ENCODE measurements at regions not wholly inside any gene's neighbourhood (a gene's known extent, or its start where the extent isn't known, plus 50 kb on each side); places are given as distances from the start of the nearest gene placed in this dataset.

DNA sequence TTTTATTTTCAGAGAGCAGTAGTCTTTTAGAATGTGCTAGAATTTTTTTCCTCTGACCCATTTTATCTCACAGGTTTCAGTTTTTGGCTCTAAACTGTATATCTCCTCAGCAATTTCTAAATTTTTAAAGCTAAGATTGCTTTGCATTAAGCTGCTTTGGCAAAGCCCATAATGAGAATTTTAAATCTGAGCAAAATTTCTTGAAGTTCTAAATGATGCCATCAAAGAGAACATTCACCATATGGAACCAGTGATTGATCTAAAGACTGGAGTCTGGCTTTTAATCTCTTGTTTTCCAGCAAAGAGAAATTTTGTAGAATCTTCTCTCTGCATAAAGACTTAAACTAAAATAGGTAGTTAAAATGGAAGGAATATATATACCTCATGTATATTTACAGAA, 313.6 kb downstream of the TBC1D32 start:
- peaks cover 28% of the 10 kb centered on the region for H3K9me3 Mint-ChIP-seq
- no peak overlapping the region for H3K27ac Mint-ChIP-seq
- no peaks in the 10 kb centered on the region for H3K4me1 Mint-ChIP-seq (ENCODE audit: low read depth in 2 of 2)
- DNase-seq (ENCODE audit: low spot score) (no peak), ATAC-seq (no peak)
- H3K36me3 Mint-ChIP-seq: no peaks in the 10 kb centered on the region
- H3K27me3 Mint-ChIP-seq: no peaks in the 10 kb centered on the region
- no peak overlapping the region for H3K4me3 Mint-ChIP-seq

DNA sequence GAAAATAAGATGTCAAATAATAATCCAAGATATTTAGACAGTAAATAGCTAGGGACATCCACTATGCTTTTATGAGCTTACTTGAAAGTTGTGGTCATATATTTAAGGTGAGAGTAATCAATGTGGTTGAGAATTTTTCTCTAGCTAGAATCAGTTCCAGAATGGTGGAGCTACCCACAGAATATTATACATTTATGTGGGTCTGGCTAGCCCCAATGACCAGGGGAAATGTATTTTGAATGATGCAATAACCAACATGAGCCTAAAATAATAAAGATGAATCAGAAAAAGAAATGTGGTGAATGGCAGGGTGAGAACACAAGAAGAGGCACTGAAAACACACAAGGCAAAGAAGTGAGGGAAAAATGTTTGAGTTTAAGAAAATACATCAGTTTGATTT, 325.7 kb downstream of the TBC1D32 start:
- no peak overlapping the region for H3K27ac Mint-ChIP-seq
- H3K36me3 Mint-ChIP-seq: no peaks in the 10 kb centered on the region
- peaks cover 3% of the 10 kb centered on the region for H3K9me3 Mint-ChIP-seq
- no peaks in the 10 kb centered on the region for H3K4me1 Mint-ChIP-seq (ENCODE audit: low read depth in 2 of 2)
- ATAC-seq: no peak
- H3K4me3 Mint-ChIP-seq: no peak overlapping the region
- no peak for DNase-seq (ENCODE audit: low spot score)
- no peaks in the 10 kb centered on the region for H3K27me3 Mint-ChIP-seq

DNA sequence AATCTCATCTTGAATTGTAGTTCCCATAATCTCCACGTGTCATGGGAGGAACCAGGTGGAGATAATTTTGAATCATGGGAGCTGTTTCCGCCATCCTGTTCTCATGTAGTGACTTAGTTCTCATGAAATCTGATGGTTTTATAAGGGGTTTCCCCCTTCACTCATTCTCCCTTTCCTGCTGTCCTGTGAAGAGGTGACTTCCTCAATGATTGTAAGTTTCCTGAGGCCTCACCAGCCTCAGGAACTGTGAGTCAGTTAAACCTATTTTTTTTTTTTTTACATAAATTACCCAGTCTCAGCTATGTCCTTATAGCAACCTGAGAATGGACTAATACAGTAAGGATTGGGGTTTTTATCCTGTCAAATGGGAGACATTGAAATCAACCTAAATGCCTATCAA, 328.3 kb downstream of the TBC1D32 start:
- ATAC-seq: no peak
- no peak overlapping the region for H3K27ac Mint-ChIP-seq
- no peak for DNase-seq (ENCODE audit: low spot score)
- no peaks in the 10 kb centered on the region for H3K4me1 Mint-ChIP-seq (ENCODE audit: low read depth in 2 of 2)
- no peaks in the 10 kb centered on the region for H3K36me3 Mint-ChIP-seq
- H3K9me3 Mint-ChIP-seq: peaks cover 6% of the 10 kb centered on the region
- no peaks in the 10 kb centered on the region for H3K27me3 Mint-ChIP-seq
- no peak overlapping the region for H3K4me3 Mint-ChIP-seq

GRCh38 chr6:121000381-121000780, 333.9 kb downstream of the TBC1D32 start:
- Mint-ChIP-seq H3K4me3 (no peak overlapping the region), H3K27me3 (no peaks in the 10 kb centered on the region), H3K36me3 (no peaks in the 10 kb centered on the region), H3K9me3 (peaks cover 3% of the 10 kb centered on the region), H3K4me1 (ENCODE audit: low read depth in 2 of 2) (no peaks in the 10 kb centered on the region), H3K27ac (no peak overlapping the region)
- DNase-seq (ENCODE audit: low spot score) (no peak), ATAC-seq (no peak)

DNA sequence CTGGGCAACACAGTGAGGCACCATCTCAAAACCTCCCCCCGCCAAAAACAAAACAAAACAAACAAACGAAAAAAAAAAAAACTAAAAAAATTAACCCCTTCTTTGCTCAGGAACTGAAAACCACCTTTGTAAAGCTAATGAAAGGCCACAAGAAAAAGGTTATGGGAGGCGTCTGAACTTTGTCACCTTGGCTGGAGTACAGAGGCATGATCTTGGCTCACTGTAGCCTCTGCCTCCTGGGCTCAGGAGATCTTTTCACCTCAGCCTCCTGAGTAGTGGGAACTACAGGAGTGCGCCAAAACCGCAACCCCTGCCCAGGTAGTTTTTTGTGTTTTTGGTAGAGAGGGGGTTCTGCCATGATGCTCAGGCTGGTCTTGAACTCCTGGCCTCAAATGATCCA, 337.9 kb downstream of the TBC1D32 start:
- no peak for ATAC-seq
- H3K4me1 Mint-ChIP-seq (ENCODE audit: low read depth in 2 of 2): no peaks in the 10 kb centered on the region
- no peak for DNase-seq (ENCODE audit: low spot score)
- no peaks in the 10 kb centered on the region for H3K36me3 Mint-ChIP-seq
- H3K4me3 Mint-ChIP-seq: no peak overlapping the region
- H3K27me3 Mint-ChIP-seq: no peaks in the 10 kb centered on the region
- peaks cover 6% of the 10 kb centered on the region for H3K9me3 Mint-ChIP-seq
- H3K27ac Mint-ChIP-seq: no peak overlapping the region

- Mint-ChIP-seq H3K9me3 (peaks cover 6% of the 10 kb centered on the region), H3K36me3 (no peaks in the 10 kb centered on the region), H3K4me1 (ENCODE audit: low read depth in 2 of 2) (no peaks in the 10 kb centered on the region), H3K4me3 (no peak overlapping the region), H3K27me3 (no peaks in the 10 kb centered on the region), H3K27ac (no peak overlapping the region)
- ATAC-seq (no peak), DNase-seq (ENCODE audit: low spot score) (no peak)
Measured at GRCh38 chr6:120994573-120994967, 339.7 kb downstream of the TBC1D32 start.

DNA sequence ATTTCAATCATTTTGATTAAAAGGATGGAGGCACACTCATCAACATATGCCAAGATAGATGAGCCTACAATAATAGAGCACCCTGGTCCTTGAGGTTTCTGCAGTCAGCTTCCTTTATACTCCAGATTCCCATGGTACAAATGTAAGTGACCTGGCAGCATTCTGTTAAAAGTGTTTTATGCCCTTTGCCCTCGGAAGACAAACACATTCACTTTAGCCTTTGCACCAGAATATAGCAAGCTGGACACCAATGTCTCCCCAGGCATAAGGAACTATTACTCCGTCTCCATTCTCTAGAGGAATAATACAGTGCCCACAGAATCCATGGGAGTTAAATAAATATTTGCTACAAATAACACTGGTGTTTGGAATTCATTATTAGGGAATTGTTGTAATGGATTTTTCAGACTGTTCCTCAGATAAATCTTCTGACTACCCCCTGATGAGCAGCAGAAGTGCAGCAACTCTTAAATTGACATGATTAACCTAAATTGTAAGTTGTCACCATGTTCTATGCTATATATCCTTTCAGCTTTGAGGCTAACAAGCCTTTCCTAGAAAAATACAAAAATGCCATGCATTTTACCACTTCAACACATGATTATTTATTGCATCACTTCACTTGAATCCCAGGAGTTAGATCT, 340.2 kb downstream of the TBC1D32 start:
- Mint-ChIP-seq H3K36me3 (no peaks in the 10 kb centered on the region), H3K4me3 (no peak overlapping the region), H3K9me3 (peaks cover 8% of the 10 kb centered on the region), H3K4me1 (ENCODE audit: low read depth in 2 of 2) (no peaks in the 10 kb centered on the region), H3K27ac (no peak overlapping the region), H3K27me3 (no peaks in the 10 kb centered on the region)
- ATAC-seq (no peak), DNase-seq (ENCODE audit: low spot score) (no peak)

DNA sequence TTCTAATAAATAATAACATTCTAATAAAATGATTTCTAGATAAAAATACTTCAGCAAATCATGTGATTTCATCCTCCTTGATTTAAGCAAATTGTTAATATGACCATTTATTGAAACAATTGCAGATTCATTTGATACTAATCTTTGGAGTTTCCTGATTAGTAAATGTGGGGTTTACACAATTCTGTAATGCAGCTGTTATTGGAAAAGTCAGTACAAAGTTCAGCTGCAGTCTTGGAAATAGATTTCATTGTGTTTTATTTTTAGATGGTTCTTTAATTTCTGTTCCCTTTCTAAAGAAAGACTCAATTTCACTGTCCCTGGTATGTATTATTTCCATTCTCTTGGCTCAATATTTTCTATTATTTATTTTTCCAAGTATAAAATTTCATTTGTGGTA, 342.0 kb downstream of the TBC1D32 start:
- Mint-ChIP-seq H3K9me3 (peaks cover 14% of the 10 kb centered on the region), H3K4me3 (no peak overlapping the region), H3K27ac (no peak overlapping the region), H3K36me3 (no peaks in the 10 kb centered on the region), H3K4me1 (ENCODE audit: low read depth in 2 of 2) (no peaks in the 10 kb centered on the region), H3K27me3 (no peaks in the 10 kb centered on the region)
- ATAC-seq (no peak), DNase-seq (ENCODE audit: low spot score) (no peak)

- Mint-ChIP-seq H3K36me3 (no peaks in the 10 kb centered on the region), H3K27me3 (no peaks in the 10 kb centered on the region), H3K4me1 (ENCODE audit: low read depth in 2 of 2) (no peaks in the 10 kb centered on the region), H3K4me3 (no peak overlapping the region), H3K9me3 (peaks cover 16% of the 10 kb centered on the region), H3K27ac (no peak overlapping the region)
- DNase-seq (ENCODE audit: low spot score) (no peak), ATAC-seq (no peak)
Measured at GRCh38 chr6:120990866-120991265, 343.4 kb downstream of the TBC1D32 start.

DNA sequence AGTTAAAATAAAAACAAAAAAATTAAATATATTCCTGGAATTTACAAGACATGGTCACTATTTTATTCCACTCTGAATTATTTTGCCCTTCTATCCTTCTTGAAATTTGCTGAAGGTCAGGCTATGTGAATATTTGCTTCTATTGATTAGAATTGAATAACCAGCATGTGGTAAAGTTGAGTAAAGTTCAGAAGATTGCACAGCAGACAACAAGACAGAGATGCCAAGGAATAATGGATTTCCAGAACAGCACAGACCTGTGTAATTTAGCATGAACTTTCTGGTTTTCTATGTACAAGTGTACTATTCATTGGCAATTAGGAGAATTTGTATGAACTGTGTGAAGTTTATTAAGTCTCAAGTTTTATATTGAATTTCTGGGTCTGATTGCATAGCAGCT, 352.4 kb downstream of the TBC1D32 start:
- Mint-ChIP-seq H3K27me3 (no peaks in the 10 kb centered on the region), H3K9me3 (peaks cover 3% of the 10 kb centered on the region), H3K36me3 (no peaks in the 10 kb centered on the region), H3K4me1 (ENCODE audit: low read depth in 2 of 2) (no peaks in the 10 kb centered on the region), H3K4me3 (no peak overlapping the region), H3K27ac (no peak overlapping the region)
- DNase-seq (ENCODE audit: low spot score) (no peak), ATAC-seq (no peak)

- no peaks in the 10 kb centered on the region for H3K36me3 Mint-ChIP-seq
- H3K27me3 Mint-ChIP-seq: no peaks in the 10 kb centered on the region
Measured at GRCh38 chr6:120966321-120966720, 368.0 kb downstream of the TBC1D32 start.

GRCh38 chr6:120965814-120966213, 368.5 kb downstream of the TBC1D32 start:
- H3K27ac Mint-ChIP-seq: no peak overlapping the region
- no peaks in the 10 kb centered on the region for H3K36me3 Mint-ChIP-seq
- H3K27me3 Mint-ChIP-seq: no peaks in the 10 kb centered on the region
- DNase-seq (ENCODE audit: low spot score): no peak
- no peak overlapping the region for H3K4me3 Mint-ChIP-seq
- no peak for ATAC-seq
- H3K9me3 Mint-ChIP-seq: peaks cover 7% of the 10 kb centered on the region
- H3K4me1 Mint-ChIP-seq (ENCODE audit: low read depth in 2 of 2): no peaks in the 10 kb centered on the region

More at GRCh38 chr6:120966321-120966720, 368.0 kb downstream of the TBC1D32 start:
- no peak for DNase-seq (ENCODE audit: low spot score)
- Mint-ChIP-seq H3K4me1 (ENCODE audit: low read depth in 2 of 2) (no peaks in the 10 kb centered on the region), H3K27ac (no peak overlapping the region), H3K4me3 (no peak overlapping the region), H3K9me3 (peaks cover 7% of the 10 kb centered on the region)
- ATAC-seq: no peak

- Mint-ChIP-seq H3K4me1 (ENCODE audit: low read depth in 2 of 2) (no peaks in the 10 kb centered on the region), H3K27ac (no peak overlapping the region), H3K4me3 (no peak overlapping the region), H3K36me3 (no peaks in the 10 kb centered on the region), H3K9me3 (peaks cover 12% of the 10 kb centered on the region), H3K27me3 (no peaks in the 10 kb centered on the region)
- no peak for DNase-seq (ENCODE audit: low spot score)
- ATAC-seq: no peak
Measured at GRCh38 chr6:120960761-120961160, 373.5 kb downstream of the TBC1D32 start.

- H3K27ac Mint-ChIP-seq: no peak overlapping the region
- peaks cover 14% of the 10 kb centered on the region for H3K9me3 Mint-ChIP-seq
- H3K27me3 Mint-ChIP-seq: no peaks in the 10 kb centered on the region
- H3K36me3 Mint-ChIP-seq: no peaks in the 10 kb centered on the region
- no peaks in the 10 kb centered on the region for H3K4me1 Mint-ChIP-seq (ENCODE audit: low read depth in 2 of 2)
- ATAC-seq (no peak), DNase-seq (ENCODE audit: low spot score) (no peak)
- H3K4me3 Mint-ChIP-seq: no peak overlapping the region
Measured at GRCh38 chr6:120954111-120954510, 380.2 kb downstream of the TBC1D32 start.

DNA sequence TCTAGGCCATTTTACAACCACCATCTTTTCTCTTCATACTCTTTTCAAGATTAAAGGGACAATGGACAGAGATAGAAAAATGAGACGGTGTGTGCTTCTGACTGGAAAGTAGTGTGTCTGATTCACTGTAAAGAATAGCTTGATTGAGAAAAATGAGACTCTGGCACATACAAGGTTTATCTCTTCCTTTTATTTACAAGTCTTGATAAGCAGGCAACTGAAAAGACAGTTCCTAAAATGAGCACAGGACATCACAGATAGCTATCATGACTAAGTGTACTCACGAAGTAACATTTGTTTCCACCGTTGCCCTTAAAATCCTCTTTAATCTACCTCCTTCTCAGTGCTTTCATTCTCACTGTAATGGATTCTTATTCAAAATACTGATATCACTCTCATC, 383.0 kb downstream of the TBC1D32 start:
- H3K4me1 Mint-ChIP-seq (ENCODE audit: low read depth in 2 of 2): no peaks in the 10 kb centered on the region
- H3K36me3 Mint-ChIP-seq: no peaks in the 10 kb centered on the region
- DNase-seq (ENCODE audit: low spot score) (no peak), ATAC-seq (no peak)
- peaks cover 7% of the 10 kb centered on the region for H3K9me3 Mint-ChIP-seq
- no peak overlapping the region for H3K4me3 Mint-ChIP-seq
- no peaks in the 10 kb centered on the region for H3K27me3 Mint-ChIP-seq
- H3K27ac Mint-ChIP-seq: no peak overlapping the region

Measured in natural killer cell treated with Interleukin-12 subunit alpha and Interleukin-12 subunit beta and Interleukin-15 and Interleukin-18, amount 100 ng/mL, for 72 hours (primary cell).